Mucosa of rectum (tissue), 2 donors: ENCODE measurements at regions not wholly inside any gene's neighbourhood (a gene's known extent, or its start where the extent isn't known, plus 50 kb on each side); places are given as distances from the start of the nearest gene placed in this dataset.

Experiments used
- H3K27ac ChIP-seq, 2 donors: one replicate each; pipeline ENCODE4 v1.7.0; 2013; ENCODE audit warnings: inconsistent platforms in 2 of 2, low read depth in 2 of 2, low read length in 2 of 2
- H3K27me3 ChIP-seq, 2 donors: one replicate each; pipeline ENCODE4 v1.7.0; 2013; ENCODE audit warnings: low read length in 2 of 2; ENCODE audit not compliant: control insufficient read depth in 2 of 2, insufficient read depth in 2 of 2
- H3K36me3 ChIP-seq, 2 donors: one replicate each; pipeline ENCODE4 v1.7.0; 2013; ENCODE audit warnings: low read length in 2 of 2; ENCODE audit not compliant: control insufficient read depth in 2 of 2, insufficient read depth in 2 of 2
- H3K4me1 ChIP-seq, 2 donors: one replicate each; pipeline ENCODE4 v1.7.0; 2013; ENCODE audit warnings: low read length in 2 of 2, mild to moderate bottlenecking in 1 of 2; ENCODE audit not compliant: control insufficient read depth in 2 of 2, insufficient read depth in 2 of 2
- H3K4me3 ChIP-seq, 2 donors: one replicate each; pipeline ENCODE4 v1.7.0; 2013; ENCODE audit warnings: low read length in 2 of 2
- H3K9ac ChIP-seq, 2 donors: one replicate each; pipeline ENCODE4 v1.7.0; 2013; ENCODE audit warnings: low read length in 2 of 2, low read depth in 1 of 2, mild to moderate bottlenecking in 1 of 2
- H3K9me3 ChIP-seq, 2 donors: one replicate each; pipeline ENCODE4 v1.7.0; 2013; ENCODE audit warnings: low read length in 2 of 2; ENCODE audit not compliant: control insufficient read depth in 2 of 2
- donor health status: healthy.
- donor health status: Normal muscosa, but diverticular disease.

GRCh38 chr3:16058521-16058920 is 116.0 kb upstream of the GALNT15 start:
- H3K9me3 ChIP-seq: no peaks in the 10 kb centered on the region
- H3K27me3 ChIP-seq: no peaks in the 10 kb centered on the region
- no peaks in the 10 kb centered on the region for H3K4me1 ChIP-seq
- H3K4me3 ChIP-seq: no peak overlapping the region
- H3K9ac ChIP-seq: no peak overlapping the region
- H3K27ac ChIP-seq: no peak overlapping the region
- no peaks in the 10 kb centered on the region for H3K36me3 ChIP-seq

DNA sequence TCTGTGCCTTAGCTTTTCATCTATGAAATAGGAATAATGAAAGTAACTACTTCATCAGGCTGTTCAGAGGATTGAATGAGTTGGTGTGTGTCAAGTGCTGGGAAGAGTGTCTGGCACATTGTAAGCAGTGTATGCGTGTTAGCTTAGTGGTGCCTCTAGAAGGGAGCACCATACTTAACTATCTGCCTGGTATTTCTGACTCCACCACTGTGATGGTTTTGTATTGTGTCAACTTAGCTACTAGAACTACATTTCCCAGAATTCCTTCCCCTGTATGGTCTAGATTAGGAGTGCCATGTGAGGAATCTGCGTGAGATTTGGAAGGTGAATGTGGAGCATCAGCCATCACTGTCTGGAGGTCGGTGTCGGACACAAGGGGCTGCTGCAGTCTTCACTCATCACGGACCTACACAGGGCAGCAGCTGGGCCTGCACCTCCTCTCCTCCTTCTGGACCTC is 115.4 kb upstream of the GALNT15 start:
- Histone ChIP-seq H3K27ac (peak overlapping the region; percentile 41 to 45), H3K9me3 (no peaks in the 10 kb centered on the region), H3K9ac (no peak overlapping the region), H3K36me3 (no peaks in the 10 kb centered on the region), H3K4me1 (no peaks in the 10 kb centered on the region), H3K4me3 (no peak overlapping the region), H3K27me3 (no peaks in the 10 kb centered on the region)

- Histone ChIP-seq H3K4me1 (no peaks in the 10 kb centered on the region), H3K27me3 (no peaks in the 10 kb centered on the region), H3K9ac (no peak overlapping the region), H3K9me3 (no peaks in the 10 kb centered on the region), H3K36me3 (no peaks in the 10 kb centered on the region), H3K27ac (peak overlapping the region; percentile 45 to 70), H3K4me3 (no peak overlapping the region)
Measured at GRCh38 chr3:16059711-16060357, 114.6 kb upstream of the GALNT15 start.

DNA sequence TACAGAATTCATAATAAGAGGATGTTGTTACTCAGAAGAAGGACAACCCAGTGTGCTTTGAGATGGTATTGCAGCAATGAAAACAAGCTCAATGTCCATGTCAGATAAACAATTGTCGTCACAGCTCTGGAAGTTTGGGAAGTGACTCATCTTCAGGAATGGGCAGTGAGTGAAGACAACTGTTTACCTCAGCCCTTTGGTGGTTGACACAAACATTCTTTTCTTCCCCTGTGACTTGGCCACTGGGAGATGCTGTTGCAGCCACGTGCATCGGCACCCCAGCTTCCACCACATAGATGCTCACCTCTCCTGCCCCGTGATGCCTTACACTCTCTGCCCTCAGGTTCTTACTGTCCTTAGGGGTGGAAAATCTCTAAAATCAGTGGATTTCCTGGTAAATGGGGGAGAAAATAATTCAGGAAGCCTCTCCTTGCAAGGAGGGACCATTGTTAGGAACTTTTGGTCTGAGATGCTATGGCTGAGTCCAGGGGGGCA is 114.1 kb upstream of the GALNT15 start:
- Histone ChIP-seq H3K4me3 (no peak overlapping the region), H3K4me1 (no peaks in the 10 kb centered on the region), H3K36me3 (no peaks in the 10 kb centered on the region), H3K27ac (peak overlapping the region; percentile 59 to 61), H3K9ac (no peak overlapping the region), H3K9me3 (no peaks in the 10 kb centered on the region), H3K27me3 (no peaks in the 10 kb centered on the region)

DNA sequence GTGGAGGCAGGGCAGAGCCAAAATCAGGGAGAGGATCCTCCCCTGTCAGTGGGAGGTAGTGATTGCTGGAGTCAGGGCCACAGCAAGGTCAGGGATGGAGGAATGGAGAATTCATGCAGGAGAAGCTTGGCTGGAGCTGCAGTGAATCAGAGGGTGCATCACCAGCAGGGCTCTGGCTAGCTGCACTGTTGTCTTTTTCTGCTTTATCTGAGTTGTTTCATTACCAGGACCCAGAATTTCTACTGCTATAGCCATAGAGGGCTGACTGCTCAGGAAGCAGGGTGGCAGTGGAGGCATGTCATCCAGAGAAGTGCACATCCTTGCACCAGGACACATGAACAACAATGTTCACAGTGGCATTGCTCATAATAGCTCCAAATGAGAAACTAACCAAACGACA is 113.5 kb upstream of the GALNT15 start:
- Histone ChIP-seq H3K36me3 (no peaks in the 10 kb centered on the region), H3K4me1 (no peaks in the 10 kb centered on the region), H3K27me3 (no peaks in the 10 kb centered on the region), H3K4me3 (no peak overlapping the region), H3K27ac (peak overlapping the region in 1 of 2 donors; percentile 61), H3K9ac (no peak overlapping the region), H3K9me3 (no peaks in the 10 kb centered on the region)

GRCh38 chr3:16061491-16061890 is 113.0 kb upstream of the GALNT15 start:
- Histone ChIP-seq H3K27me3 (no peaks in the 10 kb centered on the region), H3K9ac (no peak overlapping the region), H3K27ac (no peak overlapping the region), H3K4me1 (no peaks in the 10 kb centered on the region), H3K36me3 (no peaks in the 10 kb centered on the region), H3K4me3 (no peak overlapping the region), H3K9me3 (no peaks in the 10 kb centered on the region)

- Histone ChIP-seq H3K27me3 (no peaks in the 10 kb centered on the region), H3K4me1 (no peaks in the 10 kb centered on the region), H3K9ac (no peak overlapping the region), H3K27ac (no peak overlapping the region), H3K4me3 (no peak overlapping the region), H3K9me3 (no peaks in the 10 kb centered on the region), H3K36me3 (no peaks in the 10 kb centered on the region)
Measured at GRCh38 chr3:16063603-16064002, 110.9 kb upstream of the GALNT15 start.

- H3K4me3 ChIP-seq: no peak overlapping the region
- no peak overlapping the region for H3K9ac ChIP-seq
- H3K27me3 ChIP-seq: no peaks in the 10 kb centered on the region
- peak overlapping the region; percentile 38 to 59 for H3K27ac ChIP-seq
- H3K36me3 ChIP-seq: no peaks in the 10 kb centered on the region
- H3K4me1 ChIP-seq: no peaks in the 10 kb centered on the region
- no peaks in the 10 kb centered on the region for H3K9me3 ChIP-seq
Measured at GRCh38 chr3:16064642-16065414, 109.7 kb upstream of the GALNT15 start.

GRCh38 chr3:16066545-16066944 is 107.9 kb upstream of the GALNT15 start:
- no peak overlapping the region for H3K4me3 ChIP-seq
- H3K36me3 ChIP-seq: no peaks in the 10 kb centered on the region
- no peaks in the 10 kb centered on the region for H3K9me3 ChIP-seq
- no peak overlapping the region for H3K9ac ChIP-seq
- H3K27me3 ChIP-seq: no peaks in the 10 kb centered on the region
- H3K4me1 ChIP-seq: no peaks in the 10 kb centered on the region
- no peak overlapping the region for H3K27ac ChIP-seq

DNA sequence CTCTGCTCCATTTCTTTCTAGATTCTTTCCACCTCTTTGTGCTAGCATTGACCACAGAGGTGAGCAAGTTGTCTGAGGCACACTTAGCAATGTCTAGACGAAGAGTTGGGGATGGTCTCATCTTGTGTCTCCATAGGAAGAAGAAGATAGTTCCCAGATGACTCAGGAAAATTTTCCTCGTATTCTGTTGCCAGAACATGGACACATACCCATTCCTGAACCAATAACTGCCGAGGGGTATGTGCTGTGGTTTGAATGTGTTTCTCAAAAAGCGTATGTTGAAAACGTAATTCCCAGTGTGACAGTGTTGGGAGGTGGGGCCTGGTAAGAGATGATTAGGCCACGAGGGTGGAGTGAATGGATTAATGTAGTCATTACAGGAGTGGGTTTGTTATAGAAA is 107.5 kb upstream of the GALNT15 start:
- H3K9me3 ChIP-seq: no peaks in the 10 kb centered on the region
- no peaks in the 10 kb centered on the region for H3K4me1 ChIP-seq
- no peak overlapping the region for H3K4me3 ChIP-seq
- H3K27ac ChIP-seq: no peak overlapping the region
- H3K27me3 ChIP-seq: no peaks in the 10 kb centered on the region
- H3K36me3 ChIP-seq: no peaks in the 10 kb centered on the region
- no peak overlapping the region for H3K9ac ChIP-seq
